ENCODE measurements at regions not wholly inside any gene's neighbourhood (a gene's known extent, or its start where the extent isn't known, plus 50 kb on each side); places are given as distances from the start of the nearest gene placed in this dataset.

DNA sequence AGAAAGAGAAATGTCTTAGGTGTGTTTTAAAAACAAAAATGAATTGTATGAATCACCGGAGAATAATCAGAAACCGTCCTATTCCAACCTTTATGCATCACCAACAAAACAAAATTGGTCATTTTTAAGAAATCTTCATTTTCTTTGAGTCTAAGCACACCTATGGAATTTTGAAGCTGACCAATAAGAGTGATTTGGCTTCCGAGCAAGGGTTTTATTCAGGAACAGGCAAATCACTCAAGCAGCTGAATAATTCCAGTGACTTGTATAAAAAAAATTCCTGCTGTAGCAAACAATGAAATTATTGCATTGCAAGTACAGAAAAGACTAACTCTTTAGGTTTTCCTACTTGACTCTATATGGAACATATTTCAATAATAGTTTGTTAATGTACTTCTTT is 83.8 kb upstream of the FNDC3B start:
- DNase-seq (ENCODE audit: low spot score) = no peak

GRCh38 chr3:171956181-171956683 is 83.1 kb upstream of the FNDC3B start:
- no peak for DNase-seq (ENCODE audit: low spot score)

GRCh38 chr3:171956705-171957104 is 82.7 kb upstream of the FNDC3B start:
- DNase-seq (ENCODE audit: low spot score) = no peak

DNA sequence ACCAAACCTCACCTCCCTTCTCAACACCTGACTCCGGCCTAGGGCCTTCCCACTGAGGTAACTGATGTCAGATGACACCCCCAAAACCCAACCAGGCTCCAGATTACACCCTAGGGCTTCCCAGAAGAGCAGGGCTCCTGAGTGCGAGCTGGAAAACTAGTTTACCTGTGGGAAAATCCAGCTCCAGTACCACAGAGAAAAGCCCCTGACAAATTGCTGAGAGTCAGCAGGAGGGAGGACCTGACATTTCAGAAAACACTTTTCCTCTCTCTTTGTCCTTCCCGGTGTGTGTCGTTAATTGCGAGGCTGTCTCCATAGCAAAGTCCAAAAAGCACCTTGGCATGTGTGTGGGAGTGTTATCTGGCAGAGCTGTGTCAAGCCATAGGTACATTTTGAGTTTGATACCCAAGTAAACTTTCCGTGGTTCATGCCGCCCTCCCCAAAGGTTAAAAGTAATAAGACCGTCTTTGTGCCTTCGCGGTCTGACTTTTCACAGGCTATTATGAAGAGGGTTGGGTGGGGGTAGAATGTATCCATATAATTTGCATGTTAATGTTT is 79.8 kb upstream of the FNDC3B start:
- DNase-seq (ENCODE audit: low spot score) = no peak

DNA sequence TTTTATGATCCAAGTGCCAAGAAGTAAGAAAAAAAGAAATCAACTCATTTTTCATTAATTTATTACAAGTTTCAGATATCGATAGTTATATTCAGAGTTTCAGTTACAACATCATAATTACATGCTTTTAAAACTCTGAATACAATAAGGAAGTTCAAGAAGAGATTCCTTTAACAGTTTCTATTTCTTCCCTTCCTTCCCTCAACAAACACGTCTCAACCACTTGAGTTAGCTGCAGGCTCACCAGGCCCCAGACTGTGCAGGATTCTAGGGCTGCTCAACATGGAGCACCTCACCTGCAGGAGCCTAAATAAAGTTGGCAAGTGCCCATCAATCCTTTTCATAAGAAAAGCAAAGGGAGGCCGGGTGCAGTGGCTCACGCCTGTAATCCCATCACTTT is 79.2 kb upstream of the FNDC3B start:
- DNase-seq (ENCODE audit: low spot score) = no peak

DNA sequence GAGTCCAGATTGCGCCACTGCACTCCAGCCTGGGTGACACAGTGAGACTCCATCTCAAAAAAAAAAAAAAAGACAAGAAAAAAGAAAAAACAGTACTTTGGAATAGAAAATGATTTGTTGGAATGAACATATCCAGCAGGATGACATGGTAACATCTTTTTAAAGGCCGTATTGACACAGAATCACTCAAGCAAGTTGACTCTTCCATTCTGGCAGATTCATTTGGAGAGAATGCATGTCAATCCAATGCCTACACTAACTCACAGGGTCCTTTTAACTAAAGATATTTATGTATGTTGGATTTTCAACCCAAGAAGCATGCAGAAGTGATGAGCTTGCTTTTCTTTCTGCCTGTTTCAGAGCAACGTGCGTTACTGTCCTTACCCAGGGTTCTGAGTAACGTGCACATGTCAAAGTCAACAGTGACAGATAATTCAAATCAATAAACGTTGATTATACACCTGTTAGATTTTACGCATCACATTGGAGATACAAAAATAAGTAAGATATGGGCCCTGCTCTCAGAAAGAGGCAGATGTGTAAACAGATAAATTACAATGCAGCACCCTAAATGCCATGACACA is 77.1 kb upstream of the FNDC3B start:
- no peak for DNase-seq (ENCODE audit: low spot score)

GRCh38 chr3:171963546-171963945 is 75.8 kb upstream of the FNDC3B start:
- DNase-seq (ENCODE audit: low spot score) = no peak

- DNase-seq (ENCODE audit: low spot score) = no peak
Measured at GRCh38 chr3:171965067-171965712, 74.2 kb upstream of the FNDC3B start.

DNA sequence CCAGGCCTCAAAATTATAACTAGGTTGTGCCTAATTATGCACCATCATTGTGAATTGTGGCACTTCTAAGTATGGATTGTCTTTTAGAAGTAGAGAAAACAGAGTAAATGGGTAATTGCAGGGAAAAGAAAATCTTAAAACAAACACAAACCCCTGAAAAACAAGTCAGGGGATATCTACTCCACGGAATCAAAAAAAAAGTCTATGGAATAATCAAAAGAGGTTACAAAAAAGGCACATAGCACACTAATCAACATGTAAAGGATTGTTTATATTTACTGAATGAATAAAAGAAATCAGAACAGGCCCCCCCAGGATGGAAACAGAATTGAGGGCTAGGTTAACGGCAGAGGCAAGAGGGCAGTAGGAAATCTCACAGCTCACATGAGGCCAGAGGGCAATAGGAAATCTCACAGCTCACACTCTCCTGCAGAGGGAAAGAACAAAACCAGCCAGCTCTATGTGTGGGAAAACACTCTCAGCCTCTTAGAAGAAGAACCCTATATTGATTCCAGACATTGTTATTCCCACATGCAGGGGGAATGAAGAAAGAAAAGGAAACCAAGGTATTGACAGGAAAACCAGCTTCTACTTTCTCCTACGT is 72.7 kb upstream of the FNDC3B start:
- no peak for DNase-seq (ENCODE audit: low spot score)

DNA sequence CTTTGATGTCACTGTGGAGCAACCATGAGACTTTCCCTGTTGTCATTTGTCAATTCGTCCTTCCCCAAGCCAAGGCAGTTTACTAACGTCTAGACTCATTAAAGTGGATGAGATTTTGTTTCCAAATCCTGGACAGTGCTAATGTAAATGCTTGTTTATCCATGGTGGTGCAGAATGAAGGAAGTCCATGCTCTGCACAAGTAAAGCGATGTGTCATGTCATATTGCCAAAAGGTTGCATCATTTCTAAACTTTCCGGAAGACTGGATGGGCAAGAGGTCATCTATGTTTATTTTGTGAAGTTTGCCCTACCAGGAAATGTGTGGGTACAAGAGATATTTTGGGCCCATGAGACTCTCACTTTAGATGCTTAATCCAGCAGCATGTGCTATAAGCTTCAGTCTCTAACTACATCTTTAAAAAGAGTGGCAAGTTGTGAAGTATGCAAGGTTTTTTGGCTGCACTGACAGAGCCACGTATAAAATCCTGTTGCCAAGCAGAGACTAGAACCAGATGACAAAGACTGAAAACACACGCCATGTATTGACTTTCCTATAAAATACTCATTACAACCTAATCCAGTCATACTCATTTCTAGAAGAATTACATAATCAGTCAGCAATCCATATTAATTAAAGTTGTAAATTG is 72.1 kb upstream of the FNDC3B start:
- DNase-seq (ENCODE audit: low spot score) = peak; percentile 84

- no peak for DNase-seq (ENCODE audit: low spot score)
Measured at GRCh38 chr3:171967932-171968678, 71.3 kb upstream of the FNDC3B start.

- DNase-seq (ENCODE audit: low spot score) = no peak
Measured at GRCh38 chr3:171970301-171970788, 69.0 kb upstream of the FNDC3B start.

GRCh38 chr3:171971919-171972514 is 67.4 kb upstream of the FNDC3B start:
- no peak for DNase-seq (ENCODE audit: low spot score)

- no peak for DNase-seq (ENCODE audit: low spot score)
Measured at GRCh38 chr3:171972871-171973348, 66.5 kb upstream of the FNDC3B start.

DNA sequence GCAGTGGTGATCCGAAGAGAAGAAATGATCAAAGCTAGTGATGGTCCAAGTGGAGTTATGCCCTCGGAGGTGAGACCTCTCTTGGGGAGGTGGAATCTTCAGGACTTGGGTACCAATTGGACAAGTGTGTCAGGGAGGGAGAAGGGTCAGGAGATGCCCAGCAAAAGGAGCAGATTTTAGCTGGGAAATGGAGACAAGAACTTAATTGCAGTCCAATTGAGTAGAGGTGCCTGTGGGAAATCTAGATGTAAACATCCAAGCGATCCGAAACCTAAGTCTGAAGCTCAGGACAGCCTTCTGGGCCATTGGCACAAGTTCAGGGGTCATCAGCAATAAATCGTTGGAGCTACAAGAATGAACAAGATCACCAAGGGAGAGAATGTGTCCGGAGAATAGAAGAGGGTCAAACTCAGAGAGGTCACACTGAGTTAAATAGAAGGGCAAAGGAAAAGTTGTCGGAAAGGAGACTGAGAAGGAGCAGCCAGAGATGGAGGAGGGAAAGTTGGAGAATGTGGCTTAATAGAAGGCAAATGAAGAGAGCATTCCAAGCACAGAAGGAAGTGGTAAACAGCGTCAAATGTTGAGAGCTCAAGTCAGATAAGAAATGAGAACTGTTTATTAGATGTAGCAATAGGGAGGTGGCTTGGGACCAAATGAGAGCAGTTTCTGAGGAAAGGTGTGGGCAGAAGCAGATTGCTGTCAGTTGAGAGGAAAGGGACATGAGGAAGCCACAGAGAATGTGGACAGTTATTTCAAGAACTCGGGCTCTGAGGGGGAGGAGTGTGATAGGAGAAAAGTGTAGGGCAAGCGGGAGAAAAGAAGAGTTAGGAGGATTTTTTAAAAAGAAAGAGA is 64.2 kb upstream of the FNDC3B start:
- no peak for DNase-seq (ENCODE audit: low spot score)

DNA sequence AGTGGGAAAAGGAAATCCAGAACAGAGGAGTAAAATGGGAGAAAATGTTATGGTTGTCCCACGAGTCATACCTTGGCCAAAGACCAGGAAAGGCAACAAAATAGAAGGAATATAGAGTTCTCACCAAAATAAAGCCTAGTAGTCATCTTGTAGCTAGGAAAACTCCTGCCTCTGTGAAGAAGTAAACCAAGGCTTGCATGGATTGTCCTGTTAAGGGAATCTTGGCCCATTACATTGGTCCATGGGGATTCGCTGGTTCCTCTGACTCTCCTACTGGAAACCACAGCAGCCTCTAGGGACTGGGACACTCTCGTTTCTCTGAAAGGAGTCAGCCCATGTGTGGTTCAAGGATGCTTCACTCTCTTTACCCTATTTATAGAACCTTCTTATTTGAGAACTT is 62.9 kb upstream of the FNDC3B start:
- no peak for DNase-seq (ENCODE audit: low spot score)

DNA sequence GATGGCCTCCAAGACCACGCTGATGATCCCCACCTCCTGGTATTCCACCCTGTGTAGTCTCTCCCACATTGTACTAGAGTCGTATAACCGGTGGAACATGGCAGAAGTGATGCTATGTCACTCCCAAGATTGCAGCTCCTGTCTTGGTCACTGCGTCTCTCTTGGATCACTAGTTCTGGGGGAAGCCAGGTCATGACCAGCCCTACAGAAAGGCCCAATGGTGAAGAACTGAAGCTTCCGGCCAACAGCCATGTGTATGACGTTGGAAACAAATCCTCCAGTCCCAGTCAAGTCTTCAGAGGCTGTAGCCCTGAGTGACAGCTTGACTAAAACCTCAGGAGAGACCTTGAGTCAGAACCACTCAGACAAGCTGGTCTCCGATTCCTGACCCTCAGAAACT is 61.9 kb upstream of the FNDC3B start:
- DNase-seq (ENCODE audit: low spot score) = no peak

- DNase-seq (ENCODE audit: low spot score) = no peak
Measured at GRCh38 chr3:171977860-171978259, 61.5 kb upstream of the FNDC3B start.

- DNase-seq (ENCODE audit: low spot score) = no peak
Measured at GRCh38 chr3:171978390-171978789, 61.0 kb upstream of the FNDC3B start.

DNA sequence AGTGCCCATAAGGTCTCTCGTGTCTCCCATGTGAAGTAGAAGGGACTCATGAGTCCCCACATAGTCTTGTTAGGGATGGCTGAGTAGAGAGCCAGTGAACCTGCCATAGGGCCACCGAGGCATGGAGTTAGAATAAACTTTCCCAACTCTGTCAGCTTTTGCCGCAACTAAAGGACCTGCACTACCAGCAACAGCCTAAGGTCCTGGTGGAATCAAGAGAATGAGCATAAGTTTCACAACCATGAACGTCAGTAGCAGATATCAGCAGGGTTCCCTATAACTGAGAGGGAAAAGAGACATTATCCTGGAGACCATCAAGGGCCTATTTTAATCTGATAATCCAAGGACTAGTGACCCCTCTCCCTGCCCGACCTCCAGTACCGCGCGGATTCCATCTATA is 60.3 kb upstream of the FNDC3B start:
- no peak for DNase-seq (ENCODE audit: low spot score)

Data from HT-29 (cell line).